Sigmoid colon (tissue), 6 donors: ENCODE measurements at regions not wholly inside any gene's neighbourhood (a gene's known extent, or its start where the extent isn't known, plus 50 kb on each side); places are given as distances from the start of the nearest gene placed in this dataset.

ENCODE experiments used
- DNase-seq: peaks from one replicate; pipeline ENCODE4 v3.0.0-alpha.2; 2019
- H3K27ac ChIP-seq, 4 donors: fragments of 200-600 bp; sonication (generic); one replicate each; pipeline ENCODE4 v1.5.1; 2016 to 2019; ENCODE audit warnings: mild to moderate bottlenecking in 1 of 4
- H3K27me3 ChIP-seq, 3 donors: fragments of 200-600 bp; sonication (generic); one replicate each; pipeline ENCODE4 v1.5.1; 2019; ENCODE audit warnings: mild to moderate bottlenecking in 1 of 3
- H3K36me3 ChIP-seq, 4 donors: fragments of 200-600 bp; sonication (generic); one replicate each; pipeline ENCODE4 v1.5.1; 2016 to 2019
- H3K4me1 ChIP-seq, 4 donors: fragments of 200-600 bp; sonication (generic); one replicate each; pipeline ENCODE4 v1.5.1; 2017 to 2019
- H3K4me3 ChIP-seq, 4 donors: fragments of 200-600 bp; sonication (generic); one replicate each; pipeline ENCODE4 v1.5.1; 2017 to 2019; ENCODE audit warnings: mild to moderate bottlenecking in 2 of 4, moderate library complexity in 1 of 4
- H3K9me3 ChIP-seq, 4 donors: fragments of 200-600 bp in 3 of 4; sonication (generic) in 3 of 4; one replicate each; pipeline versions ENCODE4 v1.5.1 to v1.6.1; 2013 to 2019
- EP300 ChIP-seq, 4 donors: sonication (generic); formaldehyde crosslinking; IDR thresholded peaks; one replicate each; pipeline ENCODE4 v1.6.1; 2017; ENCODE audit warnings: antibody characterized with exemption in 4 of 4
- POLR2A ChIP-seq, 2 donors: fragments of 450-650 bp; IDR thresholded peaks; one replicate each; pipeline ENCODE4 v1.6.1; 2016; ENCODE audit warnings: antibody characterized with exemption in 2 of 2, mild to moderate bottlenecking in 2 of 2, moderate library complexity in 2 of 2
- POLR2AphosphoS5 ChIP-seq, 4 donors: sonication (generic); formaldehyde crosslinking; IDR thresholded peaks; one replicate each; pipeline ENCODE4 v1.6.1; 2017; ENCODE audit warnings: antibody characterized with exemption in 4 of 4
- WGBS, 2 donors: extraction: QIAGEN DNeasy Blood & Tissue Kit; methylation state at CpG; one replicate each; pipeline ENCODE4 v1.1.7; 2013; 5-methylcytosine and 5-hydroxymethylcytosine counted together
- intact Hi-C: fragments of 100-400 bp; cut with DNase I; formaldehyde crosslinking; loops from one replicate; pipeline ENCODE4 v1.15.1; 2023
- TF ChIP-seq, protein P1 (sequence below), 4 experiments: fragments of 450-650 bp in 3 of 4; fragments of 200-600 bp in 1 of 4; IDR thresholded peaks; one replicate each; pipeline ENCODE4 v1.5.1; 2016 to 2019; ENCODE audit warnings: antibody characterized with exemption in 4 of 4, mild to moderate bottlenecking in 3 of 4, moderate library complexity in 2 of 4
- donor health status: healthy with polysubstance abuse.
- donor health status: healthy.

DNA sequence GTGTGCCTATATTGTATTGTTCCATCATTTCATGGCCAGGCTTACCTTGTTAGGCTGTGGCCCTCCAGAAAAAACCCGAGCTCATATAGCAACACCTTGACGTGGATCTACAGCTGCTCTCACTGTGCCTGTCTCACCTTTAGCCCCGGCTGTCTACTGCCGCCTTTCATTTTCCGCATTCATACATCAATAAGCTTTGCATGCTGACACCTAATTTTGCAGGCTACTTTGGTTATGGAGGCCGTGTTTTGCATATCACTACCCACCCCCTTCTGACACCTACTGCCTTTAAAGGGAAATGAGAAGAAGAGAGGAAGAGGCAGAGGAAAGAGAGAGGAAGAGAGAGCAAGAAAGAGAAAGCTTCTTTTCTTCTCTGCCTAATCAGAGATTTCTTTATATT, 702.9 kb downstream of the BCL11A start:
- no peaks in the 10 kb centered on the region for H3K9me3 ChIP-seq
- TF ChIP-seq EP300 (IDR thresholded peaks at IDR 0.05) (no peak), POLR2A (IDR thresholded peaks at IDR 0.05) (no peak), POLR2AphosphoS5 (IDR thresholded peaks at IDR 0.05) (no peak)
- TF ChIP-seq, protein P1, sequence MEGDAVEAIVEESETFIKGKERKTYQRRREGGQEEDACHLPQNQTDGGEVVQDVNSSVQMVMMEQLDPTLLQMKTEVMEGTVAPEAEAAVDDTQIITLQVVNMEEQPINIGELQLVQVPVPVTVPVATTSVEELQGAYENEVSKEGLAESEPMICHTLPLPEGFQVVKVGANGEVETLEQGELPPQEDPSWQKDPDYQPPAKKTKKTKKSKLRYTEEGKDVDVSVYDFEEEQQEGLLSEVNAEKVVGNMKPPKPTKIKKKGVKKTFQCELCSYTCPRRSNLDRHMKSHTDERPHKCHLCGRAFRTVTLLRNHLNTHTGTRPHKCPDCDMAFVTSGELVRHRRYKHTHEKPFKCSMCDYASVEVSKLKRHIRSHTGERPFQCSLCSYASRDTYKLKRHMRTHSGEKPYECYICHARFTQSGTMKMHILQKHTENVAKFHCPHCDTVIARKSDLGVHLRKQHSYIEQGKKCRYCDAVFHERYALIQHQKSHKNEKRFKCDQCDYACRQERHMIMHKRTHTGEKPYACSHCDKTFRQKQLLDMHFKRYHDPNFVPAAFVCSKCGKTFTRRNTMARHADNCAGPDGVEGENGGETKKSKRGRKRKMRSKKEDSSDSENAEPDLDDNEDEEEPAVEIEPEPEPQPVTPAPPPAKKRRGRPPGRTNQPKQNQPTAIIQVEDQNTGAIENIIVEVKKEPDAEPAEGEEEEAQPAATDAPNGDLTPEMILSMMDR (IDR thresholded peaks at IDR 0.05), result no peak
- no peaks in the 10 kb centered on the region for H3K4me1 ChIP-seq
- H3K27me3 ChIP-seq, result no peaks in the 10 kb centered on the region
- no peaks in the 10 kb centered on the region for H3K36me3 ChIP-seq
- no peak overlapping the region for H3K4me3 ChIP-seq
- intact Hi-C loops, result no loop called here
- 85 to 90% methylated on average over 6 of the region's 6 CpGs for WGBS, 2 donors
- H3K27ac ChIP-seq, result no peak overlapping the region
- DNase-seq, result no peak

DNA sequence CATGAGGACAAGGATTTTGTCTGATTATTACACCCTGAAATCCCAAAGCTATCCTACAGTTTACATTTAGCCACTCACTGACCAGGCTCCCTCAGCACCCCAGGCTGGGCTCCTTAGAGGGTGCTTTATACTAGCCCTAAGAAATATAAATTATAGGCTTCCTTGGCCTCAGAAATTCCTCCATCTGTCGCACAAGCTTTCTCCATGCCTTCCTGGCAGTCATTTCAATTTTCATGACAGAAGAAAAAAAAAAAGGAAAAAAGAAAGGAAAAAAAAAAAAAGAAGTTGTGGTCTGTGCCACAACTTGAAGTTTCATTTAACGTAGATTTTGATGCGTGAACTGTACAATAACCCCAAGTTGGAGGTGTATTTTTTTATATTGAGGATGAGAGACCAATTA, 719.5 kb downstream of the BCL11A start:
- Histone ChIP-seq H3K27me3 (no peaks in the 10 kb centered on the region), H3K27ac (no peak overlapping the region), H3K9me3 (no peaks in the 10 kb centered on the region), H3K4me3 (no peak overlapping the region), H3K4me1 (no peaks in the 10 kb centered on the region), H3K36me3 (no peaks in the 10 kb centered on the region)
- 53 to 91% methylated on average over 3 of the region's 3 CpGs for WGBS, 2 donors
- TF ChIP-seq POLR2A (IDR thresholded peaks at IDR 0.05), result no peak
- TF ChIP-seq, protein P1 (IDR thresholded peaks at IDR 0.05), result no peak
- DNase-seq, result no peak
- intact Hi-C loops, result no loop called here

- intact Hi-C loops, result no loop called here
- 79 to 94% methylated on average over 6 of the region's 6 CpGs for WGBS, 2 donors
- no peak for DNase-seq
These were observed 722.9 kb downstream of the BCL11A start for GRCh38 chr2:59830601-59831000.

DNA sequence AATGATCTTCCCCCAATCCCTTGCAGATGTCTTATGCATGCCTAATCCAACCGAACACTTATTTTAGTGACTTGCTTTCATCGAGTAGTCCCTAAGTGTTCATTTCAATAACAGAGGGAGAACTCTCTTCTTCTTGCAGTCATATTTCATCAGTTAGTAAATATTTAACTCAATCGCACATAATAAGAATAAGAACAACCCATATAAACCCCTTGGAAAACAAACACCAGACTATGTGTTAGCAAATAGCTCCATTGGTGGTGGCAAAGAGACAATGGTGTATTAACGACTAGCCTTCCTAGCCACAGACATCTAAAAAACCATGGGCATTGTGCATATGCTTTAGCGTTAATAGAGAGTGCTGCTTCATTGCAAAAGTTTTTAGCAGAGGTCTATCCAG, 725.8 kb downstream of the BCL11A start:
- no peak for DNase-seq
- no peak for TF ChIP-seq EP300 (IDR thresholded peaks at IDR 0.05)
- no peak for TF ChIP-seq POLR2A (IDR thresholded peaks at IDR 0.05)
- TF ChIP-seq, protein P1 (IDR thresholded peaks at IDR 0.05), result no peak
- TF ChIP-seq POLR2AphosphoS5 (IDR thresholded peaks at IDR 0.05), result no peak
- H3K4me1 ChIP-seq, result no peaks in the 10 kb centered on the region
- H3K27ac ChIP-seq, result no peak overlapping the region
- 15 to 69% methylated on average over 5 of the region's 5 CpGs for WGBS, 2 donors
- intact Hi-C loops, result no loop called here
- no peaks in the 10 kb centered on the region for H3K9me3 ChIP-seq
- no peak overlapping the region for H3K4me3 ChIP-seq
- H3K27me3 ChIP-seq, result no peaks in the 10 kb centered on the region
- H3K36me3 ChIP-seq, result no peaks in the 10 kb centered on the region

More at GRCh38 chr2:59830601-59831000, 722.9 kb downstream of the BCL11A start:
- no peak overlapping the region for H3K4me3 ChIP-seq
- H3K36me3 ChIP-seq, result no peaks in the 10 kb centered on the region
- TF ChIP-seq POLR2AphosphoS5 (IDR thresholded peaks at IDR 0.05), result no peak
- TF ChIP-seq EP300 (IDR thresholded peaks at IDR 0.05), result no peak
- TF ChIP-seq, protein P1 (IDR thresholded peaks at IDR 0.05), result no peak
- no peak for TF ChIP-seq POLR2A (IDR thresholded peaks at IDR 0.05)
- H3K9me3 ChIP-seq, result no peaks in the 10 kb centered on the region
- H3K27me3 ChIP-seq, result no peaks in the 10 kb centered on the region
- no peak overlapping the region for H3K27ac ChIP-seq
- no peaks in the 10 kb centered on the region for H3K4me1 ChIP-seq

- H3K4me1 ChIP-seq, result no peaks in the 10 kb centered on the region
- intact Hi-C loops, result no loop called here
- H3K27me3 ChIP-seq, result no peaks in the 10 kb centered on the region
- H3K9me3 ChIP-seq, result no peaks in the 10 kb centered on the region
- H3K27ac ChIP-seq, result no peak overlapping the region
- TF ChIP-seq POLR2AphosphoS5 (IDR thresholded peaks at IDR 0.05) (no peak), EP300 (IDR thresholded peaks at IDR 0.05) (no peak), POLR2A (IDR thresholded peaks at IDR 0.05) (no peak)
- TF ChIP-seq, protein P1 (IDR thresholded peaks at IDR 0.05), result no peak
- H3K36me3 ChIP-seq, result no peaks in the 10 kb centered on the region
- 91 to 93% methylated on average over 2 of the region's 2 CpGs for WGBS, 2 donors
- H3K4me3 ChIP-seq, result no peak overlapping the region
- DNase-seq, result no peak
These were observed 727.3 kb downstream of the BCL11A start for GRCh38 chr2:59826177-59826576.
